GM04504 (cell line): ENCODE measurements at regions not wholly inside any gene's neighbourhood (a gene's known extent, or its start where the extent isn't known, plus 50 kb on each side); places are given as distances from the start of the nearest gene placed in this dataset.

Experiments
- DNase-seq: peaks from one replicate; pipeline ENCODE4 v3.0.0-alpha.2; 2012; ENCODE audit warnings: low read depth

GRCh38 chr2:174667250-174667860 is 69.8 kb upstream of the WIPF1 start:
- no peak for DNase-seq

- DNase-seq: no peak
These were observed 69.2 kb upstream of the WIPF1 start for GRCh38 chr2:174666845-174667244.

- no peak for DNase-seq
These were observed 68.7 kb upstream of the WIPF1 start for GRCh38 chr2:174666312-174666711.

- DNase-seq: no peak
These were observed 66.6 kb upstream of the WIPF1 start for GRCh38 chr2:174664084-174664759.

- DNase-seq: peak; percentile 93
These were observed 65.9 kb upstream of the WIPF1 start for GRCh38 chr2:174663550-174663949.

GRCh38 chr2:174662859-174663258 is 65.3 kb upstream of the WIPF1 start:
- DNase-seq: no peak

GRCh38 chr2:174662459-174662858 is 64.9 kb upstream of the WIPF1 start:
- peak; percentile 73 for DNase-seq

- DNase-seq: no peak
These were observed 63.5 kb upstream of the WIPF1 start for GRCh38 chr2:174660984-174661675.

GRCh38 chr2:174659069-174659900 is 61.7 kb upstream of the WIPF1 start:
- no peak for DNase-seq

- DNase-seq: no peak
These were observed 59.1 kb upstream of the WIPF1 start for GRCh38 chr2:174656676-174657176.

GRCh38 chr2:174656035-174656434 is 58.4 kb upstream of the WIPF1 start:
- no peak for DNase-seq

GRCh38 chr2:174654419-174654941 is 56.9 kb upstream of the WIPF1 start:
- DNase-seq: no peak

GRCh38 chr2:174648896-174649295 is 51.3 kb upstream of the WIPF1 start:
- DNase-seq: no peak
